Neural cell (in vitro differentiated cells): ENCODE measurements at regions not wholly inside any gene's neighbourhood (a gene's known extent, or its start where the extent isn't known, plus 50 kb on each side); places are given as distances from the start of the nearest gene placed in this dataset.

ENCODE experiments used
- POLR2AphosphoS5 ChIP-seq: IDR thresholded peaks from 2 replicates; pipeline ENCODE4 v1.6.1; 2012
- TF ChIP-seq, protein P1 (sequence below): fragments of 450-650 bp; IDR thresholded peaks from 2 replicates; pipeline ENCODE4 v1.5.1; 2014; ENCODE audit warnings: antibody characterized with exemption, mild to moderate bottlenecking, moderate library complexity; ENCODE audit not compliant: poor library complexity, severe bottlenecking

DNA sequence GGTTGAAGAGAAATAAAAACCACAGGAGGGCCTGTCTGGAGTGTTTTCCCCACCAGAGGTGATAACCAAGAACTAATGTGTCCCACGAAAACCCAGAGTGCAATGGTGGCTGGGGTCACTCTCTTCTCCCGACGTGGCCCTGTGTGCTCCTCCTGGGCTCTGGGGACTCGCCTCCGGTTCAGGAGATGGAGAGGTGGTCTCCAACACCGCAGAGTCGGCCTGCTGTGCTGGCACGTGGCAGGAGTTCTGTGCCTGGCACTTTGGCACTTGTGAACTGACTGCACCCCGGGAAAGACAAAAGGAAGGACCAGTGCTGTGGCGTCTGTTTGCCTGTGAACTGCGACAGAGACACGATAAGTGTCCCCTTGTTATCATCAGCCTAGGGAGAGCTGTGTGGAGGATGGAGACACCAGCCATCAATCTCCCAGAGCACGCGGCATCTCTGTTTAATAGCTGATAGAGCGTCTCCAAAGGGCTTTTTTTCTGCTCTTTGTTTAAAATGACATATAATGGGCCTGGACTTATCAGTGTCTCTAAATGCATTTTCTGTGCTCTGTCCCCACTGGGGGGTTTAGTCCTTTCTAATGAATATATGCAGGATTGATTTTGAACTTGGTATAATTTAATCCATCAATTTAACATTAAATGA is 98.3 kb downstream of the MRPL36 start:
- TF ChIP-seq, protein P1, sequence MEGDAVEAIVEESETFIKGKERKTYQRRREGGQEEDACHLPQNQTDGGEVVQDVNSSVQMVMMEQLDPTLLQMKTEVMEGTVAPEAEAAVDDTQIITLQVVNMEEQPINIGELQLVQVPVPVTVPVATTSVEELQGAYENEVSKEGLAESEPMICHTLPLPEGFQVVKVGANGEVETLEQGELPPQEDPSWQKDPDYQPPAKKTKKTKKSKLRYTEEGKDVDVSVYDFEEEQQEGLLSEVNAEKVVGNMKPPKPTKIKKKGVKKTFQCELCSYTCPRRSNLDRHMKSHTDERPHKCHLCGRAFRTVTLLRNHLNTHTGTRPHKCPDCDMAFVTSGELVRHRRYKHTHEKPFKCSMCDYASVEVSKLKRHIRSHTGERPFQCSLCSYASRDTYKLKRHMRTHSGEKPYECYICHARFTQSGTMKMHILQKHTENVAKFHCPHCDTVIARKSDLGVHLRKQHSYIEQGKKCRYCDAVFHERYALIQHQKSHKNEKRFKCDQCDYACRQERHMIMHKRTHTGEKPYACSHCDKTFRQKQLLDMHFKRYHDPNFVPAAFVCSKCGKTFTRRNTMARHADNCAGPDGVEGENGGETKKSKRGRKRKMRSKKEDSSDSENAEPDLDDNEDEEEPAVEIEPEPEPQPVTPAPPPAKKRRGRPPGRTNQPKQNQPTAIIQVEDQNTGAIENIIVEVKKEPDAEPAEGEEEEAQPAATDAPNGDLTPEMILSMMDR: no peak
- no peak for TF ChIP-seq POLR2AphosphoS5
